LNCAP (cell line): ENCODE measurements at regions not wholly inside any gene's neighbourhood (a gene's known extent, or its start where the extent isn't known, plus 50 kb on each side); places are given as distances from the start of the nearest gene placed in this dataset.

Experiments used
- CTCF ChIP-seq: fragments of 450-650 bp; IDR thresholded peaks from 2 replicates; pipeline ENCODE4 v1.5.1; 2017; ENCODE audit warnings: mild to moderate bottlenecking

GRCh38 chr18:68449292-68449691 is 265.6 kb downstream of the TMX3 start:
- TF ChIP-seq CTCF = no peak

DNA sequence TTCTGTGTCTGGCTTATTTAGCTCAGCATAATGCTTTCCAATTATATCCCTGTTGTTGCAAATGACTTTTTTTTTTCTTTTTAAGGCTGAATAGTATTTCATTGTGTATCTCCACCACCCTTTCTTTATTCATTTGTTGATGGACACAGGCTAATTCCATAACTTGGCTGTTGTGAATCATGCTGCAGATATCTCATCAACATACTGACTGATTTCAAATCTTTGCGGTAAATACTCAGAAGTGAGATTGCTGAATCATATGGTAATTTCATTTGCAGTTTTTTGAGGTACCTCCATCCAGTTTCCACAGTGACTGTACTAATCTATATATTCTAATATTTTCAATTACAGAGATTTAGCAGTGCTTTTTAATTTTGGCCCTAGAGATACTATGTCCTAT is 266.2 kb downstream of the TMX3 start:
- no peak for TF ChIP-seq CTCF

DNA sequence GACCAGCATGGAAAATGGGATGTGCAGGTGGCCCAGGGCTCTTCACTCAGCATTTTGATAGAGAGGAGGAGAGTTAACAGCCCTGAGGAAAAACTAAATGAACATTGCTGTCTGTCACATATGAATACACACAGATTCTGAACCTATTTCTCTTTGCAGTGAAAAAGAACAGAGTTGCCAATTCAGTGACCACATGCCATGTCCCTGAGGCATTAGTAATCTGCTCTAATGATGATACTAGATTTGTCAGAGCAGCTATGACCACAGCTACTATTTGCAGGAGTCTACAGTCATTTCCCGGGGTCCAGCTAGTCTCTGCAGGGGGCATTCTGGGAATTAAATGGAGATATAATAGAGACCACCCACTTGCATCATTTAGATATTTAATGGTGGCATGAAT is 267.6 kb downstream of the TMX3 start:
- TF ChIP-seq CTCF = no peak

DNA sequence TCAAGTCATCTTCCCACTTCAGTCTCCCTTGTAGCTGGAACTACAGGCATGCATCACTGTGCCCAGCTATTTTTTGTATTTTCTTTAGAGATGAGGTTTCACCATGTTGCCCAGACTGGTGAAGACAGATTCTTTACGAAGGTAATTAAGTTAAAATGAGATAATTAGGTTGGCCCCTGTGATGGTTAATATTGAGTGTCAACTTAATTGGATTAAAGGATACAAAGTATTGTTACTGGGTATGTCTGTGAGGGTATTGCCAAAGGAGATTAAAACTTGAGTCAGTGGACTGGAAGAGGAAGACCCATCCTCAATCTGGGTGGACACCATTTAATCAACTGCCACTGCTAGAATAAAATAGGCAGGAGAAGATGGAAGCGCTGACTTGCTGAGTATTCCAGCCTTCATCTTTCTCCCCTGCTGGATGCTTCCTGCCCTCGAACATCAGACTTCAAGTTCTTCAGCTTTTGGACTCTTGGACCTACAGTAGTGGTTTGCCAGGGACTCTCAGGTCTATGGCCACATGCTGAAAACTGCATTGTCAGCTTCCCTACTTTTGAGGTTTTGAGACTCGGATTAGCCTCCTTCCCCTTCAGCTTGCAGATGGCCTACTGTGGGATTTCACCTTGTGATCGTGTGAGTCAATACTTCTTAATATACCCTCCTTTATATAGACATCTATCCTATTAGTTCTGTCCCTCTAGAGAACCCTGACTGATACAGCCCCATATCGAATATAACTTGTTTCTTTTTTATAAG is 269.1 kb downstream of the TMX3 start:
- TF ChIP-seq CTCF = no peak

DNA sequence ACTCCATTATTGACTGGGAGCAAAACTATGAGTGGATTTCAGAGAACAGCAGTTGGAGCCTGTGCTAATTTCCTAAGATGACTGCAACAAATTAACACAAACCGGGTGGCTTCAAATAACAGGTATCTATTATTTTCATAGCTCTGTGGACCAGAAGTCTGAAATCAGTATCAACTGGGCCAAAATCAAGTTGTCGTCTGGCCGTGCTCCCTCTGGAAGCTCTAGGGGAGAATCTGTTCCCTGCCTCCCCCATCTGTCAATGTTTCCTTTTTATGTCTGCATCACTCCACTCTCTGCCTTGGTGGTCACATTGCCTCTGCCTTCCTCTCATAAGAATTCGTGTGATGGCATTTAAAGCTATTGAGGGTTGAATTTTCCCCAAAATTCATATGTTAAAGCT is 269.8 kb downstream of the TMX3 start:
- no peak for TF ChIP-seq CTCF

DNA sequence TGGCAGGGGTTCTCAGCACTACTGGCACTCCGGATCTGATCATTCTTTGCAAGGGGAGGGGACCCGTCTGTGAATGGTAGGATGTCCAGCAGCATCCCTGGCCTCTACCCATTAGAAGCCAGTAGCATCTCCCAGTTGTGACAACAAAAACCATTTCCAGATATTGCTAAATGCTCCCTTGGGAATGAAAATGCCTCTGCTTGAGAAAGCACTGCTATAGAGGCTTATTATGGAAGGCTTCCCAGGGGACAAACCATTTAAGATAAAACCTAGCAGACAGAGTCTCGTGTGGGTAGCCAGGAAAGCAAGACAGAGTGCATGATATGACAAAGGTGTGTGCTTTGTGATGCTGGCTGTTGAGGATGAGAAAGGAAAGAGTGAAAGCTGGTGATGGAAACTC is 273.7 kb downstream of the TMX3 start:
- TF ChIP-seq CTCF = no peak

DNA sequence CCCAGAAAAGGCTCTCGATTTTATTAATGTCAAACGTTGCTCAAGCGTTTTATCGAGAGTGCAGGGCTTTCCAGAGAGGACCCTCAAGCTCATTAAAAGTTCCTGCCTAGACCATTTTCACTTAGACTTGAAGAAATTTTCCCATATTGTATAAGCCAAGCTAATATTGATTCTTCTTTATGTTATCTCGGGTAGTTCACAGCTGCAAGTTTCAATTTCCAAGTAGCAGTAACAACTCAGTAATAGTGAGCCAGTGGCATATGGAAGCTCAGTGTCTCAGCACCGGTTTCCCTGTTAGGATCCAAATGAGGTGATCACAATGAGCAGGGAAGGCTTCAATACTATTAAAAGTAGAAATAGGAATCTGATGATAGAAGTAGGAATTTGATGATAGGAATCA is 274.5 kb downstream of the TMX3 start:
- no peak for TF ChIP-seq CTCF

DNA sequence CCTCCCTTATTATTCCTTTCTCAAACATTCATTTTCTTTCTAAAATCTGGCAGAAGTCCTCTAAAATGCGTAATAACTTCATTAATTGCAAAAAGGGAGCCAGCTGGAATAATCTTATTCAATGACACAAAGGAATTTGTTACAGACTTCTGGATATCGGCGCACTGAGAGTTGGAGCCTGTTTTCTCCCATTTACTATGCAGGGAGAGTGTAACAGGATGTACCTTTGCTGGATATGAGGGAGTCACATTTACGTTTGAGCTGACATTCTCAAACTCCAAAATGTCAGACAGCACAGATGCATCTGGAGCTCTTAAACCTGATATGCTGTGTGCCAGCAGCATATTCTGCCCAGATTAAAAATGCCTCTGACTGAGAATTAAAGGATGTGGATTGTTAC is 275.3 kb downstream of the TMX3 start:
- no peak for TF ChIP-seq CTCF
